ENCODE measurements at regions not wholly inside any gene's neighbourhood (a gene's known extent, or its start where the extent isn't known, plus 50 kb on each side); places are given as distances from the start of the nearest gene placed in this dataset.

- no peak overlapping the region for H3K27ac Mint-ChIP-seq
- DNase-seq (no peak), ATAC-seq (replicated peaks in 1 of 2) (no peak)
- no peaks in the 10 kb centered on the region for H3K4me1 Mint-ChIP-seq (ENCODE audit: low read depth)
- no peaks in the 10 kb centered on the region for H3K27me3 Mint-ChIP-seq (ENCODE audit: low read depth)
- H3K36me3 Mint-ChIP-seq (ENCODE audit: insufficient read depth in 2 of 2) = no peaks in the 10 kb centered on the region
- H3K4me3 Mint-ChIP-seq = no peak overlapping the region
- H3K9me3 Mint-ChIP-seq = no peaks in the 10 kb centered on the region
Observed at GRCh38 chr1:36614991-36615390, 132.3 kb upstream of the CSF3R start.

- no peaks in the 10 kb centered on the region for H3K4me1 Mint-ChIP-seq (ENCODE audit: low read depth)
- H3K27me3 Mint-ChIP-seq (ENCODE audit: low read depth) = no peaks in the 10 kb centered on the region
- no peak overlapping the region for H3K4me3 Mint-ChIP-seq
- H3K9me3 Mint-ChIP-seq = no peaks in the 10 kb centered on the region
- no peak overlapping the region for H3K27ac Mint-ChIP-seq
- ATAC-seq (replicated peaks in 1 of 2) (no peak), DNase-seq (no peak)
- H3K36me3 Mint-ChIP-seq (ENCODE audit: insufficient read depth in 2 of 2) = no peaks in the 10 kb centered on the region
Observed at GRCh38 chr1:36614571-36614970, 131.9 kb upstream of the CSF3R start.

GRCh38 chr1:36613721-36614120 is 131.0 kb upstream of the CSF3R start:
- no peak overlapping the region for H3K4me3 Mint-ChIP-seq

GRCh38 chr1:36612881-36613280 is 130.2 kb upstream of the CSF3R start:
- Mint-ChIP-seq H3K27ac (no peak overlapping the region), H3K4me3 (no peak overlapping the region), H3K9me3 (no peaks in the 10 kb centered on the region), H3K4me1 (ENCODE audit: low read depth) (no peaks in the 10 kb centered on the region), H3K27me3 (ENCODE audit: low read depth) (no peaks in the 10 kb centered on the region), H3K36me3 (ENCODE audit: insufficient read depth in 2 of 2) (no peaks in the 10 kb centered on the region)
- ATAC-seq (replicated peaks in 1 of 2) (no peak), DNase-seq (no peak)

More at GRCh38 chr1:36613721-36614120, 131.0 kb upstream of the CSF3R start:
- H3K4me1 Mint-ChIP-seq (ENCODE audit: low read depth) = no peaks in the 10 kb centered on the region
- DNase-seq = no peak
- H3K27ac Mint-ChIP-seq = no peak overlapping the region
- no peaks in the 10 kb centered on the region for H3K36me3 Mint-ChIP-seq (ENCODE audit: insufficient read depth in 2 of 2)
- H3K27me3 Mint-ChIP-seq (ENCODE audit: low read depth) = no peaks in the 10 kb centered on the region
- ATAC-seq (replicated peaks in 1 of 2) = no peak
- H3K9me3 Mint-ChIP-seq = no peaks in the 10 kb centered on the region

- Mint-ChIP-seq H3K9me3 (no peaks in the 10 kb centered on the region), H3K4me1 (ENCODE audit: low read depth) (no peaks in the 10 kb centered on the region), H3K27ac (no peak overlapping the region), H3K36me3 (ENCODE audit: insufficient read depth in 2 of 2) (no peaks in the 10 kb centered on the region), H3K27me3 (ENCODE audit: low read depth) (no peaks in the 10 kb centered on the region), H3K4me3 (no peak overlapping the region)
- no peak for ATAC-seq (replicated peaks in 1 of 2)
- DNase-seq = no peak
Observed at GRCh38 chr1:36612121-36612520, 129.4 kb upstream of the CSF3R start.

- ATAC-seq (replicated peaks in 1 of 2) = peak in 1 of 2 donors; percentile 41
- DNase-seq = peak; percentile 41 to 63
- Mint-ChIP-seq H3K4me3 (no peak overlapping the region), H3K9me3 (no peaks in the 10 kb centered on the region), H3K36me3 (ENCODE audit: insufficient read depth in 2 of 2) (no peaks in the 10 kb centered on the region), H3K4me1 (ENCODE audit: low read depth) (no peaks in the 10 kb centered on the region), H3K27ac (no peak overlapping the region), H3K27me3 (ENCODE audit: low read depth) (no peaks in the 10 kb centered on the region)
Observed at GRCh38 chr1:36609241-36610027, 126.7 kb upstream of the CSF3R start.

- Mint-ChIP-seq H3K36me3 (ENCODE audit: insufficient read depth in 2 of 2) (no peaks in the 10 kb centered on the region), H3K27me3 (ENCODE audit: low read depth) (no peaks in the 10 kb centered on the region), H3K4me1 (ENCODE audit: low read depth) (no peaks in the 10 kb centered on the region), H3K27ac (no peak overlapping the region), H3K4me3 (no peak overlapping the region), H3K9me3 (no peaks in the 10 kb centered on the region)
- no peak for DNase-seq
- ATAC-seq (replicated peaks in 1 of 2) = no peak
Observed at GRCh38 chr1:36608272-36608671, 125.6 kb upstream of the CSF3R start.

GRCh38 chr1:36607263-36607651 is 124.5 kb upstream of the CSF3R start:
- H3K4me1 Mint-ChIP-seq (ENCODE audit: low read depth) = no peaks in the 10 kb centered on the region
- H3K9me3 Mint-ChIP-seq = no peaks in the 10 kb centered on the region
- no peak overlapping the region for H3K4me3 Mint-ChIP-seq
- H3K27me3 Mint-ChIP-seq (ENCODE audit: low read depth) = no peaks in the 10 kb centered on the region
- no peaks in the 10 kb centered on the region for H3K36me3 Mint-ChIP-seq (ENCODE audit: insufficient read depth in 2 of 2)
- ATAC-seq (replicated peaks in 1 of 2) (no peak), DNase-seq (no peak)
- H3K27ac Mint-ChIP-seq = no peak overlapping the region

GRCh38 chr1:36606641-36607262 is 124.0 kb upstream of the CSF3R start:
- Mint-ChIP-seq H3K27me3 (ENCODE audit: low read depth) (peaks cover under 1% of the 10 kb centered on the region), H3K9me3 (no peaks in the 10 kb centered on the region), H3K36me3 (ENCODE audit: insufficient read depth in 2 of 2) (no peaks in the 10 kb centered on the region), H3K27ac (no peak overlapping the region), H3K4me1 (ENCODE audit: low read depth) (no peaks in the 10 kb centered on the region), H3K4me3 (no peak overlapping the region)
- DNase-seq (no peak), ATAC-seq (replicated peaks in 1 of 2) (no peak)

- H3K9me3 Mint-ChIP-seq = no peaks in the 10 kb centered on the region
- H3K27me3 Mint-ChIP-seq (ENCODE audit: low read depth) = peaks cover 7% of the 10 kb centered on the region
- H3K4me1 Mint-ChIP-seq (ENCODE audit: low read depth) = no peaks in the 10 kb centered on the region
- no peaks in the 10 kb centered on the region for H3K36me3 Mint-ChIP-seq (ENCODE audit: insufficient read depth in 2 of 2)
- no peak for DNase-seq
- no peak overlapping the region for H3K4me3 Mint-ChIP-seq
- ATAC-seq (replicated peaks in 1 of 2) = no peak
- H3K27ac Mint-ChIP-seq = no peak overlapping the region
Observed at GRCh38 chr1:36605942-36606640, 123.4 kb upstream of the CSF3R start.

GRCh38 chr1:36603461-36603860 is 120.7 kb upstream of the CSF3R start:
- H3K9me3 Mint-ChIP-seq = no peaks in the 10 kb centered on the region
- H3K27me3 Mint-ChIP-seq (ENCODE audit: low read depth) = peaks cover 12% of the 10 kb centered on the region
- H3K4me3 Mint-ChIP-seq = no peak overlapping the region
- H3K4me1 Mint-ChIP-seq (ENCODE audit: low read depth) = no peaks in the 10 kb centered on the region
- ATAC-seq (replicated peaks in 1 of 2) = no peak
- no peak for DNase-seq
- H3K36me3 Mint-ChIP-seq (ENCODE audit: insufficient read depth in 2 of 2) = no peaks in the 10 kb centered on the region
- H3K27ac Mint-ChIP-seq = no peak overlapping the region

GRCh38 chr1:36602184-36602583 is 119.5 kb upstream of the CSF3R start:
- Mint-ChIP-seq H3K4me1 (ENCODE audit: low read depth) (no peaks in the 10 kb centered on the region), H3K27me3 (ENCODE audit: low read depth) (peaks cover 19% of the 10 kb centered on the region), H3K9me3 (no peaks in the 10 kb centered on the region), H3K4me3 (no peak overlapping the region), H3K27ac (no peak overlapping the region), H3K36me3 (ENCODE audit: insufficient read depth in 2 of 2) (no peaks in the 10 kb centered on the region)
- no peak for DNase-seq
- no peak for ATAC-seq (replicated peaks in 1 of 2)

GRCh38 chr1:36599828-36600227 is 117.1 kb upstream of the CSF3R start:
- ATAC-seq (replicated peaks in 1 of 2) (no peak), DNase-seq (no peak)
- no peak overlapping the region for H3K4me3 Mint-ChIP-seq
- H3K27ac Mint-ChIP-seq = no peak overlapping the region
- H3K27me3 Mint-ChIP-seq (ENCODE audit: low read depth) = peaks cover 19% of the 10 kb centered on the region
- no peaks in the 10 kb centered on the region for H3K4me1 Mint-ChIP-seq (ENCODE audit: low read depth)
- no peaks in the 10 kb centered on the region for H3K9me3 Mint-ChIP-seq
- no peaks in the 10 kb centered on the region for H3K36me3 Mint-ChIP-seq (ENCODE audit: insufficient read depth in 2 of 2)
